Transverse colon (tissue), 3 donors: ENCODE measurements at regions not wholly inside any gene's neighbourhood (a gene's known extent, or its start where the extent isn't known, plus 50 kb on each side); places are given as distances from the start of the nearest gene placed in this dataset.

Experiments
- CTCF ChIP-seq, 5 experiments: fragments of 200-600 bp in 3 of 5; fragments of 450-650 bp in 2 of 5; sonication (generic) in 3 of 5; IDR thresholded peaks; 1 replicate in 2 of 5; 2 replicates in 3 of 5; pipeline ENCODE4 v1.5.1; 2016 to 2017; ENCODE audit warnings: antibody characterized with exemption in 5 of 5, inconsistent platforms in 3 of 5, mild to moderate bottlenecking in 2 of 5, moderate library complexity in 1 of 5
- EP300 ChIP-seq: sonication (generic); formaldehyde crosslinking; IDR thresholded peaks from one replicate; pipeline ENCODE4 v1.6.1; 2017; ENCODE audit warnings: antibody characterized with exemption, low read depth

DNA sequence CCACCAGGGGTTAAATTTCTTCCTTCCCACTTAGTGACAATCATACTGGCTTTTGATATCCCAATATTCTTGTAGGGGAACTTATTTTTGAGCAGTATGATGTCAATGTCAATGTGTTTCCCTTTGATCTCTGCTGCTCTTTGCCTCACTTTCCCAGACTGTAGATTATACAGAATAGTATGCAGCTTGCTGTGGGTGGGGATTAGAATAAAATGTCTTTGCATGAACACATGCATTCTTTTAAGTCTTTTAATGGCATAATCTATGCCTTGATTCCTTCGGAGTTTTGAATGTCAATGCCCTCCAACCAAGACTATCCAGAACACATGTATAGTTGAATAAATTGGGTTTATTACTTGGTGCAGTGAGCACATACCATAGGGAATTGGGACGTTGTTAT, 125.5 kb downstream of the IL20RB start:
- TF ChIP-seq CTCF (IDR thresholded peaks at IDR 0.05) (no peak), EP300 (no peak)
